ENCODE measurements at regions not wholly inside any gene's neighbourhood (a gene's known extent, or its start where the extent isn't known, plus 50 kb on each side); places are given as distances from the start of the nearest gene placed in this dataset.

DNA sequence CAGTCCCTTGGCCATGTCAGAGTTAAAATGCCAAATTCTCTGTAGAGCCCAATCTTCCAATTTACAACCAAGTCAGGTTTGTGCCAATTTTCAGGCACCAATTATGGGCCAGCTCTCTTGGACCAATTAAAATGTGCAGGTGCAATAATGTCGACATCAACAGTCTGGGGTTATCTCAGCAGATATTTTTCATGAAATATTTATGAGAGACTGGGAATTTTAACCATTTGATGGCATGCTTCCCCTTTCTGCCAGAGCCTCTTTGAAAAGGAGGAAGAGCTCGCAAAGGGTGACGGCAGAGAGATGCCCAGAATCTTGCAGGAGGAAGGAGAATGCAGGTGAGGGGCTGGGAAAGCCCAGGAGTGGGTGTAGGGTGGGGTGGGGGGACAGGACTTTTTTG, 100.8 kb upstream of the SYT13 start:
- H3K23ac ChIP-seq (ENCODE audit: insufficient read length, low read depth, low read length), result no peak overlapping the region
- H2BK20ac ChIP-seq (ENCODE audit: low read depth, low read length, poor library complexity, severe bottlenecking), result no peak overlapping the region
- no peak overlapping the region for H3K4me2 ChIP-seq (ENCODE audit: insufficient read depth, insufficient read length, low read length)
- Mint-ChIP-seq H3K36me3 (ENCODE audit: insufficient read depth in 1 of 3, low read depth in 3 of 3) (no peaks in the 10 kb centered on the region), H3K27ac (no peak overlapping the region), H3K4me1 (peaks cover 0 to 21% of the 10 kb centered on the region in 2 experiments; a peak in 2 of 4 replicates), H3K9me3 (no peaks in the 10 kb centered on the region; a peak in 1 of 5 replicates), H3K27me3 (ENCODE audit: low read depth) (peaks cover 2% of the 10 kb centered on the region), H3K4me3 (no peak overlapping the region)
- no peak overlapping the region for H4K8ac ChIP-seq (replicated peaks; ENCODE audit: insufficient read length, low read depth, low read length)
- H4K91ac ChIP-seq (ENCODE audit: insufficient read length, low read depth, low read length), result no peak overlapping the region
- TF ChIP-seq CTCF (conservative IDR thresholded peaks at IDR 0.05), result no peak
- no peak overlapping the region for H2AK5ac ChIP-seq (ENCODE audit: insufficient read length, low read length)
- no peak overlapping the region for H2BK5ac ChIP-seq (ENCODE audit: insufficient read length, low read length)
- no peak overlapping the region for H3K14ac ChIP-seq (ENCODE audit: insufficient read depth, low read length)
- H4K20me1 ChIP-seq (ENCODE audit: control insufficient read depth, insufficient read depth, insufficient read length), result no peaks in the 10 kb centered on the region
- no peak overlapping the region for H3K18ac ChIP-seq (ENCODE audit: insufficient read length, low read depth, low read length)
- H3T11ph ChIP-seq (ENCODE audit: low read length), result no peak overlapping the region
- no peak overlapping the region for H3K4ac ChIP-seq (ENCODE audit: low read depth, low read length)
- WGBS (ENCODE audit: extremely low coverage, insufficient read length, low lambda C conversion rate), result no CpG with 5 or more reads among the region's 3 CpGs
- no peak overlapping the region for H2BK12ac ChIP-seq (ENCODE audit: insufficient read length, low read depth, low read length)
- no peak overlapping the region for H2BK120ac ChIP-seq (ENCODE audit: low read depth, low read length, poor library complexity, severe bottlenecking)
- no peak overlapping the region for H2AFZ ChIP-seq (ENCODE audit: low read length)
- no peak overlapping the region for H3K27ac ChIP-seq (ENCODE audit: insufficient read length, low read depth, low read length)
- DNase-seq, result no peak
- no peaks in the 10 kb centered on the region for H3K23me2 ChIP-seq (ENCODE audit: insufficient read length, low read depth, low read length, poor library complexity, severe bottlenecking)
- H3K79me1 ChIP-seq (ENCODE audit: insufficient read depth, low read depth, low read length, poor library complexity, severe bottlenecking), result no peaks in the 10 kb centered on the region
- no peaks in the 10 kb centered on the region for H3K4me1 ChIP-seq (ENCODE audit: insufficient read depth, low read length)
- H2BK15ac ChIP-seq (ENCODE audit: low read depth, low read length), result no peak overlapping the region
- no peak overlapping the region for H3K9ac ChIP-seq (ENCODE audit: extremely low read depth, insufficient read length, low read length)
- H4K5ac ChIP-seq (ENCODE audit: insufficient read length, low read depth, low read length), result no peak overlapping the region
- H3K79me2 ChIP-seq (ENCODE audit: insufficient read depth, low read length), result no peaks in the 10 kb centered on the region
- no peaks in the 10 kb centered on the region for H3K9me3 ChIP-seq (ENCODE audit: control insufficient read depth, low read depth, low read length)
- no peaks in the 10 kb centered on the region; the same call in 1 of the 2 replicates for H3K27me3 ChIP-seq (ENCODE audit: insufficient read depth, low read length)
- H3K56ac ChIP-seq (ENCODE audit: insufficient read length, low read depth, low read length), result no peak overlapping the region

All from H9 (cell line).